GM23338 (cell line): ENCODE measurements at regions not wholly inside any gene's neighbourhood (a gene's known extent, or its start where the extent isn't known, plus 50 kb on each side); places are given as distances from the start of the nearest gene placed in this dataset.

Experiments
- CTCF ChIP-seq, 2 experiments: fragments of 200-600 bp in 1 of 2; sonication (generic) in 1 of 2; conservative IDR thresholded peaks; 2 replicates each; pipeline versions ENCODE4 v1.5.1 to v1.6.1; 2016 to 2017; ENCODE audit warnings: antibody characterized with exemption in 2 of 2, low read depth in 2 of 2, mild to moderate bottlenecking in 2 of 2, moderate library complexity in 1 of 2
- EZH2 ChIP-seq: fragments of 200-600 bp; sonication (generic); IDR thresholded peaks from one replicate; pipeline ENCODE4 v1.8.0; 2017; ENCODE audit warnings: antibody characterized with exemption, mild to moderate bottlenecking, low read depth; ENCODE audit not compliant: unreplicated experiment
- POLR2AphosphoS5 ChIP-seq: IDR thresholded peaks from 2 replicates; pipeline ENCODE4 v1.6.1; 2016; ENCODE audit warnings: antibody characterized with exemption, low read depth
- ZNF331 ChIP-seq: fragments of 250-450 bp; sonication (Bioruptor Pico); IDR thresholded peaks from 2 replicates; pipeline ENCODE4 v1.5.0; 2020; ENCODE audit warnings: low read depth, mild to moderate bottlenecking, moderate library complexity

- TF ChIP-seq CTCF (conservative IDR thresholded peaks at IDR 0.05; ENCODE audit: low read depth in 2 of 2) (peak; percentile 92 to 93), EZH2 (no peak), ZNF331 (CRISPR knock-in tag) (no peak), POLR2AphosphoS5 (no peak)
These were observed 96.6 kb downstream of the PCSK1 start for GRCh38 chr5:96336351-96336985.
